ENCODE measurements at regions not wholly inside any gene's neighbourhood (a gene's known extent, or its start where the extent isn't known, plus 50 kb on each side); places are given as distances from the start of the nearest gene placed in this dataset.

- DNase-seq (ENCODE audit: low spot score), result no peak
- TF ChIP-seq, protein P1, sequence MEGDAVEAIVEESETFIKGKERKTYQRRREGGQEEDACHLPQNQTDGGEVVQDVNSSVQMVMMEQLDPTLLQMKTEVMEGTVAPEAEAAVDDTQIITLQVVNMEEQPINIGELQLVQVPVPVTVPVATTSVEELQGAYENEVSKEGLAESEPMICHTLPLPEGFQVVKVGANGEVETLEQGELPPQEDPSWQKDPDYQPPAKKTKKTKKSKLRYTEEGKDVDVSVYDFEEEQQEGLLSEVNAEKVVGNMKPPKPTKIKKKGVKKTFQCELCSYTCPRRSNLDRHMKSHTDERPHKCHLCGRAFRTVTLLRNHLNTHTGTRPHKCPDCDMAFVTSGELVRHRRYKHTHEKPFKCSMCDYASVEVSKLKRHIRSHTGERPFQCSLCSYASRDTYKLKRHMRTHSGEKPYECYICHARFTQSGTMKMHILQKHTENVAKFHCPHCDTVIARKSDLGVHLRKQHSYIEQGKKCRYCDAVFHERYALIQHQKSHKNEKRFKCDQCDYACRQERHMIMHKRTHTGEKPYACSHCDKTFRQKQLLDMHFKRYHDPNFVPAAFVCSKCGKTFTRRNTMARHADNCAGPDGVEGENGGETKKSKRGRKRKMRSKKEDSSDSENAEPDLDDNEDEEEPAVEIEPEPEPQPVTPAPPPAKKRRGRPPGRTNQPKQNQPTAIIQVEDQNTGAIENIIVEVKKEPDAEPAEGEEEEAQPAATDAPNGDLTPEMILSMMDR (IDR thresholded peaks at IDR 0.05; ENCODE audit: borderline replicate concordance, control extremely low read depth, extremely low read depth, insufficient read depth, missing control alignments), result no peak
- in situ Hi-C loops (cut with MboI; ENCODE audit: low sequenced_read_pairs, unreplicated experiment), result no loop called here
These were observed 178.8 kb upstream of the STAC start for GRCh38 chr3:36201546-36201945.

DNA sequence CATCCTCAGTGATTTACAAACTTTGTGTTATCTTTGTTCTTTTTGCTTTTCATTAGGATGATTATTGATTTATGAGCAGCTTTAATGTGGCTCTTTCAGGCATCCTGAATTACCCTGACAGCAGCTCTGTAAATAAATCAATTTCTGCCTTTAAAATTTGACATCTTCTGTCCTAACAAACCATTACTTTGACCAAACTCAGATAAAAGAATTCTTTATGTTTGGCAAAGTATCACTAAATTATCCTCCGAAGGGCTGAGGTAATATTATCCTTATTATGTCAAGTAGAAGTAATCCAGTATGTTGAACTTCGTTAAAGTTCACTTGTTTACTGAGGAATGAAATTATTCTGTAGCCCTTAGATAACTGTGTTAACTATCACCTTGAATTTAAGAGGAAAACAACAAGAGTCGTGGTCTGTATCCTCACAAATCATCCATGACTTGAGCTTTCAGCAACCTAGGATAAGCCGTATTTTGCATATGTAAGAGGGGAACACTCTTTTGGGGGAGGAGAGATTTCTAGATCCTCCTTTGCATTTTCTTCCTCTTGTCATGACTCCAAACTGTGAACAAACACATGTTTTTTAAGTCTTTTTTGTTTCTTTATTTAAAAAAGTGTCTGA, 173.2 kb upstream of the STAC start:
- in situ Hi-C loops (cut with MboI; ENCODE audit: low sequenced_read_pairs, unreplicated experiment), result no loop called here
- no peak for DNase-seq (ENCODE audit: low spot score)
- TF ChIP-seq, protein P1 (IDR thresholded peaks at IDR 0.05; ENCODE audit: borderline replicate concordance, control extremely low read depth, extremely low read depth, insufficient read depth, missing control alignments), result no peak

- TF ChIP-seq, protein P1 (IDR thresholded peaks at IDR 0.05; ENCODE audit: borderline replicate concordance, control extremely low read depth, extremely low read depth, insufficient read depth, missing control alignments), result no peak
- in situ Hi-C loops (cut with MboI; ENCODE audit: low sequenced_read_pairs, unreplicated experiment), result no loop called here
- DNase-seq (ENCODE audit: low spot score), result no peak
These were observed 169.3 kb upstream of the STAC start for GRCh38 chr3:36210840-36211651.

DNA sequence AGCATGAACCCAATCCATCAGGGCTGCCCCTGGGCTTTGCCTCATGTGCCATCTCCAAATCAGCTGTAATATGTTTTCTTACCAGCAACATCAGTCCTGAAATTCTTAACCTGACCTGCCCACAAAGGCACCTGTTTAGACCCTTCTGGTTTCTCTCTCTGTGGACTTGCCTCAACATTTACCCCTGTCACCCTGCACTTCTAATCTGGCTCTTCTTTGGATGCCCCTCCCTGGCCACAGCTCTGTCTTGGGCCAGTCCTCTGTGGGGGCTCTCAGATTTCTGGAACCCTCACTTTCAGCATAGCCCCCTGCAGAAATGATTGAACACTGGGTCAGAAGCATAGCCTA, 168.7 kb upstream of the STAC start:
- TF ChIP-seq, protein P1 (IDR thresholded peaks at IDR 0.05; ENCODE audit: borderline replicate concordance, control extremely low read depth, extremely low read depth, insufficient read depth, missing control alignments), result no peak
- in situ Hi-C loops (cut with MboI; ENCODE audit: low sequenced_read_pairs, unreplicated experiment), result no loop called here
- no peak for DNase-seq (ENCODE audit: low spot score)

DNA sequence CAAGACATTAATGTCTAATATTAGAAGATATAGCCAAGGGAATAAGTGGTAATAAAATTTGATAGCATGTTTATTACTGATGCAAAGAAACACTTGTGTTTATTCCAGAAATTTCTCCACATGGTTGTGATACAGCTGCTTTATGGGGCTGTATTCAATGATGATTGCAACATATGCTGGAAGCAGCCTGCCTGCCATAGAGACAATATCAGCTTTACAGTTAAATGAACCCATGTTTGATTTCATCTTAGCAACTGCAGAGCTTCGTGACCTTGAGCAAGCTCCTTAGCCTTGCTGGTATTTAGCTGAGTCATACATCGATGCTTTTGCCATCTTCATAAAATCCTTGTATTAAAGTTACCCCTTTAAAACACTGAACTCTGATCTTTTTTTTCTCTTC, 168.1 kb upstream of the STAC start:
- no peak for DNase-seq (ENCODE audit: low spot score)
- in situ Hi-C loops (cut with MboI; ENCODE audit: low sequenced_read_pairs, unreplicated experiment), result no loop called here
- TF ChIP-seq, protein P1 (IDR thresholded peaks at IDR 0.05; ENCODE audit: borderline replicate concordance, control extremely low read depth, extremely low read depth, insufficient read depth, missing control alignments), result no peak

GRCh38 chr3:36214460-36214859, 165.8 kb upstream of the STAC start:
- no peak for DNase-seq (ENCODE audit: low spot score)
- TF ChIP-seq, protein P1 (IDR thresholded peaks at IDR 0.05; ENCODE audit: borderline replicate concordance, control extremely low read depth, extremely low read depth, insufficient read depth, missing control alignments), result no peak
- in situ Hi-C loops (cut with MboI; ENCODE audit: low sequenced_read_pairs, unreplicated experiment), result no loop called here
